PC-9 (cell line): ENCODE measurements at regions not wholly inside any gene's neighbourhood (a gene's known extent, or its start where the extent isn't known, plus 50 kb on each side); places are given as distances from the start of the nearest gene placed in this dataset.

Experiments
- CTCF ChIP-seq: fragments of 200-600 bp; sonication (generic); conservative IDR thresholded peaks from 2 replicates; pipeline ENCODE4 v1.6.1; 2017; ENCODE audit warnings: mixed run types, antibody characterized with exemption, mild to moderate bottlenecking, moderate library complexity
- EZH2 ChIP-seq: fragments of 200-600 bp; sonication (generic); IDR thresholded peaks from 2 replicates; pipeline ENCODE4 v1.8.0; 2017; ENCODE audit warnings: antibody characterized with exemption, low read depth

GRCh38 chr15:39248204-39248603 lies 332.7 kb upstream of the THBS1 start:
- no peak for TF ChIP-seq CTCF
- TF ChIP-seq EZH2 = no peak
